ENCODE measurements at regions not wholly inside any gene's neighbourhood (a gene's known extent, or its start where the extent isn't known, plus 50 kb on each side); places are given as distances from the start of the nearest gene placed in this dataset.

DNA sequence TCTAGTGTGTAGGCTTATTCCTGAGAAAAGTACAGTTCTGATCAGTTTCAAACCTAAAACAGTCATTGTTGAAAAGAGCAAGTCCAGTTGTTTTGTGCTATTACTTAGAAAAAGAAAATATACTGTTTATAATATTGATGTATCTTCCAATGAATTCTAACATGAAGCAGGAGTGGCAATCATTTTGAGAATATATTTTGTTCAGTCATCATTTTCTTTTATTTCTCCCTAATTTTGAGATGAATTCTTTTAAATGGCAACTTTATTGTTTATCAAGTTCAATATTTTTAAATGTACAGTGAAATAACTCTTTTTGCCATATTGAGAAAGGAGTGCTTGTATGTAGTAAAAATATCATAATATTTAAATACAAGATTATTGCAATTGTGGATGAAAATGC, 862.2 kb upstream of the MDGA2 start:
- DNase-seq = no peak

DNA sequence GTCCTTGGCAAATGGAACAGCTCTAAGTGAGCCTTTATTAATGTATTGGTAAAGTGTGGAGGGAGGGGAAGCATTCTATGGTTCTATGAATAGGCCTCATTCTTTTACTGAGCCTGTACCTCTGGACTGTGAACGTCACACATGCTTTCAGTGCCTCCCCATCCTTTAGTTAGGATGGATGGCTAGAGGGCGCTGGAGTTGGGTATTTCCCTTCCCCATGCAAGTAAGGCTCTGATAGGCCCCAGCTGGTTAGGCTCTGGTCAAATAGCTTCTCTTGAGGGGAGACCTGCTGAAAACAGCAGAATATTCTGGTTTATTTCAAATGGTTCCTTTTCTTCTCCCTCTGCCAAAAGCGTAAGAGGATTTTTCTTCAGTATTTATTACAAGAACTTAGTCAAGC, 860.9 kb upstream of the MDGA2 start:
- no peak for DNase-seq

DNA sequence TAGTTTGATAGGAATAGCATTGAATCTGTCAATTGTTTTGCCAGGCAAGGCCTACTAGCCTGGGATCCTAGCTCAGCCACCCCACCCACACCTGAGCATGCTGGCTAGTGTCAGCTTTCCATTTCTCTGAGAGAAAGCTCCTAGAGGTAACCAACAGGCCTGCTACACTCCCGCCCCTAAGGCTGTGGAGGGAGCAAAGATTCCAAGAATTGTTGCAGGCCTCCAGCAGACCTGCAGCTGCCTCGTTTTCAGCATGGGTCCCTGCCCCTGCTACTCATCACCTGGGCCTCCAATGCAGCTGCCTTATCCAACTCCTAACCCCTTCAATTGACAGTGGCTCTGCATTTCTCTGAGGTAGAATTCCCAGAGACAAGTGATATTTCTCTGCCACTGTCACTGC, 852.4 kb upstream of the MDGA2 start:
- no peak for DNase-seq

DNA sequence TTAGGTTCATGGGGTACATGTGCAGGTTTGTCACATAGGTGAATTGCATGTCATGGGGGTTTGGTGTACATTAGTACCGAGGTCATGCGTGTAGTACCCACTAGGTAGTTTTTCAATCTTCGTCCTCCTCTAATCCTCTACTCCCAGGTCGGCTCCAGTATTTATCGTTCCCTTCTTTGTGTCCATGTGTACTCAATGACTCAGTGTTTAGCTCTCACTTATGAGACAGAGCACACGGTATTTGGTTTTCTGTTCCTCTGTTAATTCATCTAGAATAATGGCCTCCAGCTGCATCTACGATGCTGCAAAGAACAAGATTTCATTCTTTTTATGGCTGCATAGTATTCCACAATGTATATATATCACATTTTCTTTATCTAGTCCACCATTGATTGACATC, 850.9 kb upstream of the MDGA2 start:
- DNase-seq = no peak

DNA sequence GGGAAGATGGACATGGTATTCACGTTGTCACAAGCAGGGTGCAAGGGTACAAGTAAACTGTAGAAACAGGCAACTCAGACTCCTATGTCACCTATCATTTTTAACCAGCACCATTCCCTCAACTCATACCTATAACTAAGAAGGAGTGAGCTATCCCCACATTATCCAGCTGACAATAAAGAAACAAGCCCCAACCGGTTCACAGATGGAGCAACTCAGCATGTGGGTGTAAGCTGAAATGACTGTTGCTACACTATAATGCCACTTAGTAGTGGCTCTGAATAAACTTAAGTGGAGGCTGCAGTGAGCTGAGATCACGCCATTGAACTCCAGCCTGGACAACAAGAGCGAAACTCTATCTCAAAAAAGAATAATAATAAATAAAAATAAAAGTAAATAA, 829.5 kb upstream of the MDGA2 start:
- DNase-seq = no peak

DNA sequence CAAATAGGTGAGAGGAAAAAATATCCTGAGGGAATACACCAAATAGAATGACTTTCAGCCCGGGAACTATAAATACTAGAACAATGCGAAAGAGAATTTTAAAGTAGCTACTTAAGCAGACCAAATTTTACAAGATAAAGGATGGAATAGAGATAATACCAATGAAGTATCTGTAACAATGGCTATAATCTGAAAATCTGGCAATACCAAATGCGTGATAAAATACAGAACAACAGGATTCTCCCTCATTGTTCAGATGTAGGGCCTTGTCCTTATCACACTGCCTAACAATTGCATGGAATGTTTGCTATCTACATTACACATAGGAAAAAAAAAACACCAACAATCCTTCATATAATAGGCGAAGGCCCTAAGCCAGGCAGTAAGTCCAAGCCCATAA, 815.4 kb upstream of the MDGA2 start:
- DNase-seq = no peak

DNA sequence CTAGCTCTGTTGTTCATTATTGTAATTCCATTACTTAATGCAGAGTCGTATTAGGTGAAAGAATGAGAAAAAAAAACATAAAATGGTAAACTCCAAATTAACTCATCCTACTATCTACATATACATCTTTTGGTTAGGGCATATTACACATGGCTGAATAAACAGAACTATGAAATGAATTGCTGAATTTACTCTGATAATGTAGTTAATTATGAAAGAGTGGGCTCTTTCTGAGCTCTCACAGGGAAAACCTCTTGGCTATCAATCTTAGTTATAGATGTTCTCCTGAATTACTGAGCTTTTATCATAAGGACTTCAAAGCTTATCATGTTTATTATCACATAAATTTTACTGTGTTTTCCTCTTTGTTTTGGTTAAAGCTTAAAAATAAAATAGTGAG, 798.5 kb upstream of the MDGA2 start:
- DNase-seq = no peak

DNA sequence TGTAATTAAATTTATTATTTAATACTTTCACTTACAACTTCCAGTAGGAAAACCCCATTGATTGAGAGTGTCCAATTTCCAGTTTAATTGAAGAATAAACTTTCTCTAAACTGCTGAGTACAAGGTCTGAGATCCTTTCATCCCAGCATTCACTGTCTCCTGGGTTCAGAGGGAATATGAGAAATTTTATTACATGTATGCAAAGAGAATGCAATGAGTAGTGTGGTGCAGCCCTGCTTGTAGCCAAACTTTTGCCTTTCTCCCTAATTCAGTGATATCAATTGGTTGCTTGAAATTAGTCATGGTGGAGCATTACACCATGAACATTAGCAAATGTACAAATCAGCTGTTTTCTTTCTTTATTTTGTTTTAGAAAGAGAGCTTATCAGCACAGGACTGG, 780.6 kb upstream of the MDGA2 start:
- no peak for DNase-seq

DNA sequence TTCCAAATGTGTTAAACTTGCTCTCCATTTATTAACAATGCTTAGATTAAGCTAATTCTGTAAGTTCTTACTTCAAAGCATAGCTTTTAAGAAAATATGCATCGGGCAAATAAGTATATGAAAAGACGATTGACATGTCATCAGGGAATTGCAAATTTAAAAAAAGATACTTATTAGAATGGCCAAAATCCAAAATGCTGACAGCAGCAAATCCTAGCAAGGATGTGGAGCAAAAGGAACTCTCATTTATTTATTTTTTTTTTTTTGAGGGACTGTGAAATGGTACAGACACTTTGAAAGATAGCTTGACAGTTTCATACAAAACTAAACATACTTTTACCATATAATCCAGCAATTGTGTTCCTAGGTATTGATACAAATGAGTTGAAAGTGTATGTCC, 779.5 kb upstream of the MDGA2 start:
- DNase-seq = no peak

DNA sequence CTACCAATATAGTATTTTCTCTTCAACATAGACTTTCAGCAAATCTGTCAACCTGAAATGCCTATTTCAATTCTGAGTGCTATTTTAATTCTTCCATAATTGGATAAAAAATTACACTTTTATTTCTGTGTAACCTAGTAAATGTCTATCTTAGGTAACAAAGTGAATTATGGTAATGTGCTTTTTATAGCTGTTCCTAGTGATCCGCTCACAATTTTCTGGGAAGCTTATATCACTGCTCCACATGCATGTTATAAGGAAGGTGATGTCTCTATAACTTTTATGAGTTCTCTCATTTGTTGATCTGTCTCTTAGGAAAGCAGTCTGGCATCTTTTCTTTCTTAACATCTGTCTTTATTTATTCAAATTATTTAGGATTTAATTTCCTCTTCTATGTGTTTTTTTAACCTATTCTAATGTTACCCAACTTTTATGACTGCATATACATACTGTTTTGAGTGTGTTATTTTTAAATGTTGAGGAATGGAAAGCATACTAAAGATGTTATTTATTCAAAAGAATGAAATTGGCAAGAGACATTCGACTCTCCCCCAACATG, 777.1 kb upstream of the MDGA2 start:
- no peak for DNase-seq

DNA sequence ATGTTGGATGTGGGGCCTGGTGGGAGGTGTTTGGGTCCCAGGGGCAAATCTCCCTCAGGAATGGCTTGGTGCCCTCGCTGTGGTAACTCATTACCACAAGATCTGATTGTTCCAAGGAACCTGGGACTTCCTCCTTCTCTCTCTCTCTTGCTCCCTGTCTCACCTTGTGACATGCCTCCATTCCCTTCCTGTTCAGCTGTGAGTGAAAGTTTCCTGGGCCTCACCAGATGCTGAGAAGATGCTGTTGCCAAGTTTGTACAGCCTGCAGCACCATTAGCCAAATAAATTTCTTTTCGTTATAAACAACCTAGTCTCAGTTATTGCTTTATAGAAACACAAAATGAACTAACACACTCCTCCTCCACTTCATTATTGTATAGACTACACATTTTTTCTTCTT, 759.8 kb upstream of the MDGA2 start:
- DNase-seq = no peak

DNA sequence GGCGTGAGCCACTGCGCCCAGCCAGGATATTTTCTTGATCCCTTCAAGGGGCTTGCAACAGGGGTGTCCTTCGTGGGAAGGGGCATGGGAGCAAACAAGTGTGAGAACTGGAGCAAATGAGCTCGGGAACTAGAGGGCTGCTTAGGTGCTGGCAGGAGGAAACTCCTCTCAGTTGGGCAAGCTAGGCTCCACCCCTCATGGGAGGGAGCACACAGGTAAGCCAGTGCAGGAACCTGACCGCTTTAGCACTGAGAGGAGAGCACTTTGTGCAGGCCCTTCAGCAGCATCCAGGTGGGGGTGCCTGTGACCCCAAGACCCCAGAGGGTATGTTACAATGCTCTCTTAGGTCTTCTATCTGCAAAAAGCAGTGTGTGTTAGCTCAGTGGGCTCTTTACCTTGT, 755.4 kb upstream of the MDGA2 start:
- DNase-seq = no peak

DNA sequence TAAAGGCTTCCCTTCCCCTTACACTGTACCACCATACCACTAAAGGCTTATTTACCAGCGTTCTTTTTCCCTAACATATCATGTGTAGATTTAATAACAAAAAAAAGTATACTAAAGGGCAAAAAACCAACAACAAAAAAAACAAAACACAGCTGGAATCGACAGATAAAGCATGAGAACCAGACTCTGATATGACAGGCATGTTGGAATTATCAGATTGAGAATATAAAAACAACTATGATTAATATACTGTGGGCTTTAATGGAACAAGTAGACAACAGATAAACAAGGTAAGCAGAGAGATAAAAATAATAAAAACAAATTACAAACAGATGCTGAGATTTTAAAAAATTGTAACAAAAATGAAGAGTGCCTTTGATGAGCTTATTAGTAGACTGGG, 754.1 kb upstream of the MDGA2 start:
- DNase-seq = no peak

DNA sequence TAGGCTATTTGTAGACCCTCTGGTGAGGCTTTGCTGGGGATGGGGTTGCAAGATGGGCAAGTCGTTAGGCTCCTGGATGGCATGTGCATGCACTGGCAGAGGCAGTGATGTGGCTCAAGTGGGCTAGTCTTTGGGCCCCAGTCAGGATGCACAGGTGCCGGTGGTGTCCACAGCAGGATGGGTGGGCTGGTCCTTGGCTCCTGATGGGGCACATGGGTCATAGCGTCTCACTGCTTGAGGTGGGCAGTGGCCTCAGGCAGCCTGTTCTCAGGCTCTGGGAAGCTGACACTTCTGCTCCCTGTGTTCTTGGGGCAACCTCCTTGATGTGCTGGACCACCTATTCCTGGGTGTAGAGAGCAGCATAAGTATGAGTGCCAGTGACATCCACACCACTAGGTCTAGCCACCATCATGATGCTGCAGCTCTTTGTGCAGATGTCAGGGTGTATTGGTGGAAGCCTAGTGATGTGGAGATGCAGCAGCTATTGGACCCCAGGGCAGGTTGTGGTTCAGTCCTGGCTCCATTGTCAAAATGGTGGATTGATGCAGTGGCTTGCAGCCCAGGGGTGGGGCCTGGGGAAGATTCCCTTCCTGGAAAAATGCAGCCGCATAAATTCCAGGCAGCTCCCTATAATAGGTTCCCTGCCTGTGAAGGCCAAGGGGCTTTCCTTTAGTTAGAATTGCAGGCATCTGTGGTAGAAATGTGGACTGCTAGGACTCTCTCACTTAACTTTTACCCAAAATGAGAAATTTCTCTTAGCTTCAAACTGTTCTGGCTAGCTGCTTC, 742.5 kb upstream of the MDGA2 start:
- DNase-seq = no peak

DNA sequence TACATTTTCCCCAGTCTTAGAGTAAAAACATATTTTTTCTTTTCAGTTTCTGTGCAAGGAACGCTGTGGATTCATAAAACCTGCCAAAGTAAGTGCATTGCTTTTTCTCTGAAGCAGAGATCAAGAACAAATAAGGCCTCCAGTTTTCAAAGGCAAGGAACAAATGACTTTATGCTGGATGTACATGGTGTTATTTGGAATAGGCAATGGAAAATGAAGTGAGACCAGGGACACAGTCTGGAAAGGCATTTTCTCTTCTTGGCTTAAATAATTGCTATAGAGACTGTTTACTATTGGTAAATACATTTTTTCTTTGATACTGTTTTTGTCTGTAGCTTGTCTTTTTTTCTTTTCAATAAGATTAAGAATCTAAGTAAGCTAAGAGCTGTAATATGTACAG, 725.9 kb upstream of the MDGA2 start:
- DNase-seq = no peak

DNA sequence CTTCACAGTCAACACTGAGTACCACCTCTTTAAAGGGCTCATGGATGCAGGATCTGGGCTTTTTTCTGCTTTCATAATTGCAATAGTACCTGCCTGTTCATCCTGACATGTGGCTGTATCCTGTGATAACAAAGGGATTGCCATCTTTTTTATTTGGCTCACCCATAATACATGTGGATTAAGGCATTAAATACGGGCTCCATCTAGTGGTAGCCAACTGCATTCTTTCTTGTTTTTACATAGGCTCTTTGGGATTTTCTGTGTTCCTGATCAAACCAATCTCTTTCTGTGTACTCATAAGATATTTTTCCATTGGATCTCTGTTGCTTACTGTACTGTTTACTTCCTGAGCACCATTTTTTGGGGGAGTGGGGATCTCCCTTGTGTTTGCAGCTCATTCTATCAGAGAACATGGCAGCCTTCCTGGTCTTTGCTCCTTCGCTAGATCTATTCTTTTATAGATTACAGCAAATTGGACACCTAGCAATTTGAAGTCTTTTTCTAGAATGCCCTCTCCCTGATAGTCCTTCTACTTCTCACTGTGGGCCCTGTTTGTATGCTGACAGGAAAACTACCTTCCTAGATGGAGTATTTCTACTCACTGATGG, 723.4 kb upstream of the MDGA2 start:
- DNase-seq = no peak

DNA sequence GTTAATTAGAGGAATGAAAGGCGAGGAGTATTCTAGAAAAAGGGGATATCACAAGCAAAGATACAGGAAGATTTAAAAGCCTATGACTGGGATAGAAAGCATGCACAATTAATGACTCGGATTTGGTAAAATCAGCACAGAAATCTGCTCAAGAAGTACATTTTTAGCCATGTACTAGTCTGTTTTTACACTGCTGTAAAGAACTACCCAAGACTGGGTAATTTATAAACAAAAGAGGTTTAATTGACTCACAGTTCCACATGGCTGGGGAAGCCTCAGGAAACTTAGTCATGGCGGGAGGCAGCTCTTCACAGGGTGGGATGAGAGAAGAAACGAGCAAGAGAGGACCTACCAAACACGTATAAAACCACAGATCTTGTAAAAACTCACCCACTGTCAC, 716.3 kb upstream of the MDGA2 start:
- DNase-seq = no peak

DNA sequence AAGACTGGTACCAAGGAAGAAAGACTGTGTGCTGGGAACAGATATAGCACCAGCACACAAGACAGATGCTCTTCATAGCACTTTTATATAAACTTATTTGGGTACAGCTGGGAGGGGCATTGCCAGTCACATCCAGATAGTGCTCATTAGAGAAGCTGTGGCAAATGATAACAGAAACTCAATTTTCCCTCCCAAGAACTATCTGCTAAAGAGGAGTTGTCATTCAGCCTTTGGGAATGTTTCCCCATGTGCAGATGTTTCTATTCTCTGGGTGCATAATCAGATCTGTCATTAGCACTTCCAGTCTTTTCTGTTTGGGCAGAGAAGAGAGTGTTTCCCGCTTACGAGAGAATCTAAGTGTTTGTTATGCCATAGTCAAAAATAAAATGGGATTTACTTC, 714.9 kb upstream of the MDGA2 start:
- DNase-seq = no peak

DNA sequence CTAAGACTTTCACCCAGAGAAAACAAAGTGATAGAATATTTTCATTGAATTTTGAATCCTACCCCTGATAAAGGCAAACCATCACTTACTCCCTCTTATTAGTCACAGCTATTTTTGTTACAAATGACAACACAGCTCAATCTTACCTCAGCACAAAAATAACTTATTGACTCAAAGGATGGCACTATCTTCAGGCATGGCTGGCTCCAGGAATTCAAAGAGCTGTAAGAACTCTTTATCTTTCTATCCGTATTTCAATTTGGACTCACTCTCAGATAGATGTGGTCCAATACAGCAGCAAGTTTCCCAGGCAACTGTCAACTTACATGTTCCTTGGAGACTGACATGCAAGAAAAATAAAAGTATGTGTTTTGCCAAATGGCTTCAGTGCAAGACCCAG, 709.4 kb upstream of the MDGA2 start:
- DNase-seq = no peak

DNA sequence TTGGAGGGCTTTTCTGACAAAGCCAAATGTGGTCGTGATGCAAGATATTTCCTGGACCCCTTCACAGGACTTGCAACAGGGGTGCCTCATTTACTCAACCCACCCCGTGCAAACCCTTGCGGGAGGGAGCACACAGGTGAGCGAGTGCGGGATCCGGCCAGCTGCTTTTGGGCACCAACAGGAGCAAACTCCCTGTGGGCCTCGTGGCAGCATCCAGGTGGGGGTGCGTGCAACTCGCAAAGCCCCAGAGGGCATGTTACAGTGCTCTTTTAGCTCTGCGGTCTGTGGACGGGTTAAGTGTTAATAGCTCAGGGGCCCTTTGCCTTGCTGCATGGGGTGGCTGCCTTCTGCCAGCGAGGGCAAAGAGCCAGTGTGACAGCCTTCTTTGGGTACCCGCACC, 707.6 kb upstream of the MDGA2 start:
- DNase-seq = no peak

DNA sequence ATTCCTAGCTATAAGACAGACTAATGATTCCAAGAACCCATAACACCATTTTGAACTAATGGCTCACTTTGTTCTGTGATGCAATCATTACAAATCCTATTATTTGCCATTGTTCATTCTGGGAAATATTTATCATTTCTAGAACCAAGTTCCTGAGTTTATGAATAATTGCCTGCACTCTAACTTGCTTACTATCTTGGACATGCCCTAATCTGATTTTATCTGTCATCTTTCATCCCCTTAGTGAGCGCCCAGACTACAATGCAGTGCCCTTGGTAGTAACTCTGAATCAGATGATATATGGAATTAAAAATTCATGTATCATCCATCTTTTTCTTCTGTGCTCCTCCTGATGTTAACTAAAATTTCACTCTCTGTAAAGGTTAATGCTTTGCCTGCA, 703.1 kb upstream of the MDGA2 start:
- DNase-seq = no peak

DNA sequence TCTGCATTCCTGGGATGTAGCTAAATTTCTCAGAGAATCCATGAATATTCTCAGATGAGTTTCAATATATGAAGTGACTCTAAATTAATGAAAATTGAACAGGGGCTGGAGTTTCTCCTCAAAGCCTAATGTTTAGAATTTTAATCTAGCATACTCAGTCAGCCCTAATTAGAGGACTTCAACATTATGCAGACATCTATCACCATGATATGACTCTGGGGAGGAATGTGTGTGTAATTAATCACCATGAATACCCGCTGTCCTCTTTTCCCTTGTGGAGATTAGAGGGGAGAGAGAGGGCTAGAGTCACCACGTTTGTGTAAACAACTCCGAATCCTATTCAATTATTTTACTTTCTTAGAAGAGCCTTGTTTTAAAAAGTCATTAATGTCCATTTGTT, 698.6 kb upstream of the MDGA2 start:
- DNase-seq = no peak

DNA sequence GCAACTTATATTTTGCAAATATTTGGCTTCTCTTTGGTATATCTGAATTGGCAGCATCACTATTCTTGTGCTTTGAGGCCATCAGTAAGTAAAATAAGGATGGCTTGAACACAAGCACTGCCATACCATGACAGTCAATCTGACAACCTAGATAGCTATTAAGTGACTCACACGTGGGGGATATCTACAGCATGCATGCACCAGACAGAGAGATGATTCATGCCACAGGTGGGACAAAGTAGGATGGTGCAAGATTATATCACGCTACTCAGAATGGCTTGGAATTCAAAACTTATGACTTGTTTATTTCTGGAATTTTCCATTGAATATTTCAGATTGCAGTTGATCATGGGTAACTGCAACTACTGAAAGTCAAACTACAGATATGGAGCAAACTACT, 675.6 kb upstream of the MDGA2 start:
- no peak for DNase-seq

DNA sequence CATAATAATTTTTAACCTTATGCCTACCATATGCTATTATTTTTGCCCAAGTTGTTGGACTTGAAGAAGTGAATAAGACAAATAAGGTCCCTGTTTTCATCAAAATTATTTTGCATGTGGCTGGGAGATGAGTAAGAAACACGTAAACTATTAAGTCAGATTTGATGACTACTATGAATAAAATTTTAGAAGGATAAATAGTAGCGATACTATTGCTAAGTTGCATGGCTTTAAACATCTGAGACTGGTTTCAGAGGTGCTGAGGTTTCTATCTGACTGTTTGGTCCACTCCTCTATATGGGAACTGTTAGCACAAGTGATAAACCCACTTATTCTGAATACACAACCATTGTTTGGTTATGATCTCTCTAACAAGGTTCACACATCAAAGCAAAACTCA, 674.3 kb upstream of the MDGA2 start:
- DNase-seq = no peak

DNA sequence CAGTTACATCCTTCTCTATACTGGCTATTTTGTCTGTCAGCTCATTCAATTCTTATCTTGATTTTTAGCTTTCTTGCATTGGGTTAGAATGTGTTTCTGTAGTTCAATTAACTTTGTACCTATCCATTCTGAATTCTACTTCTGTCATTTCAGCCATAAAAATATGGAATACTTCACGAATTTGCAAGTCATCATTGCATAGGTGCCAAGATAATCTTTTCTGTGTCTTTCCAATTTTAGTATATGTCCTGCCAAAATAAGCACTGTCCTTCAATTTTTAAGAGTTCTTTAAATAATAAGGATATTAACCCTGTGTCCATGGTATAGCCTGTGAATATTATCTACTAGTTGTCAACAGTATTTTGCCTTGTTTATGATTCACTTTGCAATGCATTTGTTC, 665.7 kb upstream of the MDGA2 start:
- no peak for DNase-seq

All from CD4-positive, alpha-beta T cell treated with Interleukin-1 beta for 1 hour (primary cell).